Dermis microvascular lymphatic vessel endothelial cell (primary cell): ENCODE measurements at regions not wholly inside any gene's neighbourhood (a gene's known extent, or its start where the extent isn't known, plus 50 kb on each side); places are given as distances from the start of the nearest gene placed in this dataset.
A peak's percentile ranks its signal among the peaks of the same experiment; 100 is the strongest.
"Not testable (repeated sequence)": the region's sequence is repeated elsewhere in the genome, so short reads cannot be mapped to it uniquely, and the experiment has no call there.

Experiments used
- DNase-seq, 2 donors: peaks; one replicate each; pipeline versions ENCODE4 v3.0.0 to v3.0.0-alpha.2; 2010; ENCODE audit warnings: low read depth in 2 of 2

DNA sequence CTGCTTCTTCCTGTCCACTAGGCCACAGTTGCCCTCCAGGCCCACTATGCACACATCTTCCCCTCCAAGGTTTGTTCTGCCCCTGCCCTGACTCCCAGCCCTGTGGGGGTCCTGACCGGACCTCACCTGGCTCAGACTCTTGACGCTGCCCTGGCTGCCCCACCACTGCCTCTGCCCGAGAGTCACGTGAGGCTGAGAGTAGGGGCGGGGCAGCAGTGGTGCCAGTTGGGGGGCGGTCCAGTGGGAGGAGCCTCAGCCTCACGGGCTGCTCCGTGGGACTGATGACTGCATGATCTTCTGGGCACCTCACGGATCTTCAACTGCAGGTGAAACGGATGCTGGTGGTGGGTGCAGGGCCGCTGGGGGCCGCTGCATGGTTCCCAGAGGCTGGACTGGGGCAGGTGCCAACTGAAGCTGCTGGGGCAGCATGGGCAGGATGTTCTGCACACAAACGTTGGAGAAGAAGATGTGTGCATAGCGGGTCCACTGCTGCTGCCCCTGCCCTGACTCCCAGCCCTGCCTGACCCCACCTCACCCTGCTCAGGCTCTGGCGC is 77.6 kb downstream of the HHIPL2 start:
- not testable (repeated sequence) for DNase-seq

DNA sequence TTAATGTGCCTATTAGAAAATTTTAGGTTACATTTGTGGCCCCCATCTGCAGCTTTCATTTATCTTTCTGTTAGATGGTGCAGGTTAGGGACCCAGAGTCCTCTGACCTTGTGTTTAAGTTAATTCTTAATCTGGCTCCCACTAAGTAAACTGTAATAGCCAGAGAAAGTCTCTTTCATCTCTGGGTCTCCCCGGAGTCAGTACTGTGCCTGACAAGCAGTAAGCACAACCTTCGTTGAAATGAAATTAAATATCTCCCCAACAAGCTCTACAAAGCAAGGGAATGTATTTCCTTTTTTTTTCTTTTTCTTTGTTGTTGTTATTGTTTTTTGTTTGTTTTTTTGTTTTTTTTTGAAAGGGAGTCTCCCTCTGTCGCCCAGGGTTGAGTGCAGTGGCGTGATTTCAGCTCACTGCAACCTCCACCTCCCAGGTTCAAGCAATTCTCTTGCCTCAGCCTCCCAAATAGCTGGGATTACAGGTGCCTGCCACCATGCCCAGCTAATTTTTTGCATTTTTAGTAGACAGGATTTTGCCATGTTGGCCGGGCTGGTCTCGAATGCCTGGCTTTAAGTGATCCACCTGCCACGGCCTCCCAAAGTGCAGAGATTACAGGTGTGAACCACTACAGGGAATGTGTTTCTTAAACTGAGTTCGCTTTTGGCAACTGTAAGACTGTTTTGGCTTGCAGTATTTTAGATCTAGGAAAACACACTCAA is 81.6 kb downstream of the HHIPL2 start:
- no peak for DNase-seq

DNA sequence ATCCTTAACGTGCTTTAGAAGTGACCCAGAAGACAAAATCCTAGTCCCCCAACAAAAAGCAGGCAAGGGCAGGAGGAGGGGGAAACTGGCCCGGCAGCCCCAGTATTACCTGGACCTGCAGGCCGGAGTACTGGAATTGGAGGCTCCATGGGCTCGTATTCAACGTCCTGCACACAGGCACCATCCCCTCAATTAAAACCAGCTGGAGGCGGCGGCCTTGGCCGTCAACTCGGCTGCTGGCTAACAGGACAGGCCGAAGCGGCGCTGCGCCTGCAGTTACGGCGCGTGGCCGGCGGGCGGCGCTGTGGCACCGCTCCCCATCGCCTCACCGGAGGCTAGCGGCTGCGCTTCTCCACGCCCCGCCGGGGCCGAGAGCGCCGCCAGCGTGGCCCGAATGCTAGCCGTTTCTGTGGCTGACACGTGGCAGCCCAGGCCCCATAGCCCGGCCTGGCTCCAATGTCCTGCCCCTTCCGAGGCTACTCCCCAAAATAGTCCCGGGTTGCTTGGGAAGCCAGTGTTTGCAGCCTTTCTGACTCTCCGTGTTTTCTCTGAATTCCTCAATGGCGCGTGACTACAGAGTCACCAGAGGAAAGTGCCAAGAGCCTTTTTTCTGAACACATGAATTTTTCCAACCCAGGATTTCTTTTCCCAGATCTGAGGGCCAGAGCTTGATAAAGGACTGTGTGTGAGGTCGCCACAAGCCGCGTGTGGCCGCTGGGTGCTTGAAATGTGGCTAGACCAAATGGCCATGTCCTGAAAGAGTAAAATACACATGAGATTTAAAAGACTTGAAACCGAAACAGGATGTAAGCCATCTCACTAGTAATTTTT is 82.5 kb downstream of the HHIPL2 start:
- DNase-seq: peak; percentile 81 to 97

DNA sequence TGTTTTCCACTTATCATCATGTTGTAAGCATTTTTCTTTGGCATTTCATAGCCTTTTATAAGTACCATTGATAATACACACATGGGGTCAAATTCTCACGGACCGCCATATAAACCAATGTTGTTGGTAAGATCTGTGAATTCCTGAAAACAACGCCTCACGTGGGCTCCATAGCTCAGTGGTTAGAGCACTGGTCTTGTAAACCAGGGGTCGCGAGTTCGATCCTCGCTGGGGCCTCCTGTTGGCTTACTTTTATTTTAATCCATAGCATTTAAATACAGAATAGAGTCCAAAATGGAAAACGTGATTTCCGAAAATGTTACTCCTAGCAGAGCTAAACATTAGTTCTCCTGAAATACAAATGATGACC is 83.1 kb downstream of the HHIPL2 start:
- DNase-seq: peak; percentile 72 to 80

DNA sequence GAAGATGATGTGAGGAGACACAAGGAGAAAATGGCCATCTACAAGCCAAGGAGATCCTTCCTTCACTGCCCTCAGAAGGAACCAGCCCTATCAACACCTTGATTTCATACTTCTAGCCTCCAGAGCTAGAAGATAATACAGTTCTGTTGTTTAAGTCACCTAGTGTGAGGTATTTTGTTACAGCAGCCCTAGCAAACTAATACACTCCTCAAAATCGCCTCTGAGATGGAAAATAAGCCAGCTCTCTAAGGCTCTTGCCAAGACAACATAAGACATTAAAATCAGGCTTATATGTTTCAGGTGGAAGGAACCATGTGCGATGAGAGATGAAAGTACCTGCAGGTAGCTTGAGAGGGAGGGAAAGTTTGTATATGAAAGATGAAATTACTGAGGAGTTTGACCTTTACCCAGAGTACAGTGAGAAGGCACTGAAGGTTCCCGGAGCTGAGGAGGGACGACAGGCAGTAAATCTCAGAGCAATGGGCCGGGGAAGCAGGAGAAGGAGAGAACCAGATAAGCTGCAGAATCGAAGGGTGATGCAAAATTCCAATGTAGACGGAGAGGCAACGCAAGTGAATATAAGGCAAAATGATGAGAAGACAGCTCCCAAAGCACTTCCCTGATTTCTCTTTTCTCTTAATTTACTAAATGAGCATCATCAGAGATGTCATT is 84.7 kb downstream of the HHIPL2 start:
- DNase-seq: no peak

DNA sequence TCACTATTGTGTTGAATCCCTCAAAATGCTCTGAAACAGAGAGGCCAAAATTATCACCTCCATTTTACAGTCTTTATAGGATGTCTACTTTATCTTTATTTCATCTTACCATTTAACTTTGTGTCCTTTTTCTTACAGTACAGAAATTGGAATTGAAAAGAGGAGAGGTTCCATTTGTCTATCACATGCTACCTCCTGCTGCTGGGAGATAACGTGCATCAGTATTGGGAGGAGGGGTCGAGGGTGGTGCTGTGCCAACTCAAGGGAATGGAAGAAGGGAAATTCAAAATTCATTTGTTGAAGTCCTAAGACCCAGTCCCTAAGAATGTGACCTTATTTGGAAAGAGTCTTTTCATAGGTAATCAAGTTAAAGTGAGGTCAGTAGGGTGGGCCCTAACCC is 85.3 kb downstream of the HHIPL2 start:
- no peak for DNase-seq

DNA sequence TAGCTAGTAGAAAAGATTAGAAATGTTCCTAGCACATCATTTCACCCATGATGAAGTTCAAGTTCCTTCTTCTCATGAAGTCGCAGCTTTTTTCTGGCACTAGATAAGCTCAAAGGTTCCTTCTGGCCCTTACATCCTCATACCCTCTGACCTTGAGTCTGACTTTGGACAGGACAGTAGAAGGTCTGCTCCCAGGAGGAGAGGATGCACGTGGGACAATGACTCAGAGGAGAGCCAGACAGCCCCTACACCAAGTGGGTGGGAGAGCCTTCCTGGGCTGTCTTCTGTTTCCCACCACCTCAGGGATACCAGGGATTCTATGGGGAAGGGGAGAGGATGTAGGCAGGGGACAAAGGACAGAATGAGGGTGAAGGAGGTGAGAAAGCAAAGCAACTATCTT is 86.0 kb downstream of the HHIPL2 start:
- DNase-seq: no peak

DNA sequence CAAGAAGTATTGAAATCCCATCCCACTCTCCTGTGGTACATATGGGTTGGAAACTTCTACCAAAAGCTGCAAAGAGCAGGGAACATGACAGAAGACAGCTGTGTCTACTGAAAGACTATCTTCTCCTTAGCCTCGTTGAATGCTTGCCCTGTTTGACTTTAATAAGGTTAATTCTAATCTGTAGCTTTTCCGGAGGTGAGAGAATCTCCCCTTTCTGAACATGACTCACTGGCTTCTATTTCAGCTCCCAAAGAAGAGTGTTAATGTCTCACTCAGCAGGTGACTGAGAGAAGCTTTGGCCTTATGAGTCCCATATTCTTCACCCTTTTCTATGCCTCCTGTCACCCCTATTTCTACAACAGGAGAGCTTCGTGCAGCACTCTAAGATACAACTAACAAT is 88.3 kb downstream of the HHIPL2 start:
- DNase-seq: no peak

DNA sequence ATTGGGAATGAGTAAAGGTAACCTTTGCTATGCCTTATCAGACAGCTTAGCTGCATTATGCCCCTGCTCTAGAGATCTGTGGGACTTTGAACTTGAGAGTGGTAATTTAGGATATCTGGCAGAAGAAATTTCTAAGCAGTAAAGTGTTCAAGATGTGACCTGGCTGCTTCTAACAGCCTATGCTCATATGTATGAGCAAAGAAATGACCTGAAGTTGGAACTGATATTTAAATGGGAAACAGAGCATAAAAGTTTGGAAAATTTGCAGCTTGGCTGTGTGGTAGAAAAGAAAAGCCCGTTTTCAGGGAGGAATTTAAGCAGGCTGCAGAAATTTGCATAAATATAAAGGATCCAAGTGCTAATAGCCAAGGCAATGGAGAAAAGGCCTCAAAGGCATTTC is 90.4 kb downstream of the HHIPL2 start:
- no peak for DNase-seq

DNA sequence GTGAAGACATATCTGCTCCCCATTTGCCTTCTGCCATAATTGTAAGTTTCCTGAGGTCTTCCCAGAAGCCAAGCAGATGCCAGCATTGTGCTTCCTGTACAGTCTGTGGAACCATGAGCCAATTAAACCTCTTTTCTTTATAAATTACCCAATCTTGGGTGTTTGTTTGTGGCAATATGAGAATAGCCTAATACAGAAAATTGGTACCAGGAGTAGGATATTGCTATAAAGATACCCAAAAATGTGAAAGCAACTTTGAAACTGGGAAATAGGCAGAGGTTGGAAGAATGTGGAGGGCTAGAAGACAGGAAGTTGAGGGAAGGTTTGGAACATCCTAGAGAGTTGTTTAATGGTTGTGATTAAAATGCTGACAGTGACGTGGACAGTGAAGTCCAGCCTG is 90.8 kb downstream of the HHIPL2 start:
- no peak for DNase-seq

DNA sequence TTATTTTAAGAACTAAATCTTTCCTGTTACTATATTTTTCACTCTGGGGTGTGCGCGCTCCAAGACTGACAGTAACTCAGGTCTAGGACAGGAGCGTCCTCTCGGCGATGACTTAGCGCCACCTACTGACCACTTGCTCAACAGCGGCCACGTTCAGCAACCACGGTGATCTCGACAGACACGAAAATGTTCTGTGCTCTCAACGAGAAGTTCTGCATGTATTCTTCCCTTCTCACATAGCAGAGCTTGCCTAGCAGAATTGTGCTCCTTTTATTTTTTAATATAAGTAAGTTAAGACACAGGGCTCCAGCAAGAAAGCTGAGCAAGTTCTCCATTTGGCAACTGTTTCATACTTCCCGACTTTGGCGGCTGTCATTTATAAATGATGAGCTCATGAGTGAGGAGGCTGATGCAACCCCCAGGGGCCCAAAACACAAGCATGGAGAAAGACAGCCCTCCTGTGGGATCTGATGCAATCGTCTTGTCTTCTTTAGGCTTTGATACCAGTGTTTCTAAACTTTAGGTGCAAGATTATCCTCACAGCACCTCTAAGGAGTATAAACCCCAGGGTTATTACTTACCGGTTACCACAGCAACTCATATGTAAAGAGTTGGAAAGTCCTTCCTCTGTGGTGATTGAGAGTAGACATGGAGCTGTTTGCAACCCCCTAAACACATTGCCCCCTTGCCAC is 92.6 kb downstream of the HHIPL2 start:
- peak; percentile 45 to 76 for DNase-seq

DNA sequence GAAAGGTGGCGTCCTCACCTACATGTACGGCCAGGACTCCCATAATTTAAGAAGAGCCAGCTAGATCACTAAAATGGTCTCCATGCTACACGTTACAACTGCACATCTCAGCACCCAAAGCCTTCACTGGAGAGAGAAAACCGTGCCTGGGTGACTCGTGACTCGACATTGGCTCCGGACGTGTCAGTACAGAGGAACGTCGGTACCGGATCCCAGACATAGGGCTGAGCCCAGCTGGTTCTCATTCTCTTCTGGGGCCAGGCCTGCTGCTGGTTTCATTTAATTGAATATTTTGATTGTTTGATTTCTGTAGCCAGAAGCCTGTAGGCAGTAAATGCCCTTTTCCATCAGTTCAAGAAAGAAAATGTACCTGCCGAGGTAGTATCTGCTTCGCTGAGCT is 93.1 kb downstream of the HHIPL2 start:
- no peak for DNase-seq

DNA sequence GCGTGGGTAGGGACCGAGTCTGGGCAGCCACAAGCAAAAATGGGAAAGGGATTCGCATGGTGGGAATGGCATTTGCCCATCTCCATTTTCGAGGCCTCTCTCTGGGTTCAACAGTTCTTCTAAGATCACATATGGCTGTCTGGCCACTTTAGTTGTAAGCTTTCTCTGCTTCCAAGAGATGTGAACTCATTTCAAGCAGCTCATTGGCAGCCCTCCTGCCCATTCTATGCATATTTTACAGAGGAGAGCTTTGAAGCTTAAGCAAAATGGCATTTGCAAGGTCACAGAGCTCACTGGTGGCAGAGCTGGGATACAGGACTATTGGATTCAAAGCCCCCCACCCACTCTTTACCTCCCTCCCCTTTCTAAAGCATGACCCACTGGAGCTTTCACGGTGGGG is 93.7 kb downstream of the HHIPL2 start:
- no peak for DNase-seq

DNA sequence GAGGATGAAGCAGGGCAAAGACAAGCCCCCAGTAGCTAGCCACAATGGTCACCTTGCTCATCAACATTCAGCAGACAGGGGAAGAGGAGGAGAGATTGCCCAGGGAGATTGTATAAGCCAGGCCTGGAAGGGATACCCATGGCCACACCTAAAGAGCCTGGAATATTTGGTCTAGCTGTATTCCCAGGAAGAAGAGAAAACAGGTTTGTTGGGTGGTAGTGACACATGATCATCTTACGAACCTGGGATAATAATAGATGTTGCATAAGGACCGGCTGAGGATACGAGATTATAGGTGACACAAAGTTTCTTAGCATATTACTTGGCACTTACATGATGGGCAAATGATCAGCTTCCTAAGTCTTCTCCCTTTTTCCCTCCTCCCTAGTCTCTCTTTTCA is 95.9 kb downstream of the HHIPL2 start:
- no peak for DNase-seq

DNA sequence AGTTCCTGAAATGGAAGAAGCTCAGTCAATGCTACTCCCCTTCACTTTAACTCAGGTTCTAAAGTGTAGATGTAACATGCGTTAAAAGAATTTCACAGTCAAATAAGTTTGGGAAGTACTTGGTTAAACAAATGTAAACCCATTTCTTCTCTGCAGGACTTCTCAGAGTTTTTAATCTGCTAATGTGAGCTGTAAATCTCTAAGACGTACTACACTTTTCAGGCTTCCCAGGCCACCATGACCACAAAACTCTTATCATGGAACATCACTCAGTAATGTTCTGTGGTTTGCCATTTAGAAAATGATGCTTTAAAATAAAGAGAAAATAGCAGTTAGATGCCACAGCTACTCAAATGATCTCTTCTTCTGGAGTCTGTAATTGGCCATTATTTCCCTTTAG is 104.3 kb downstream of the HHIPL2 start:
- no peak for DNase-seq

DNA sequence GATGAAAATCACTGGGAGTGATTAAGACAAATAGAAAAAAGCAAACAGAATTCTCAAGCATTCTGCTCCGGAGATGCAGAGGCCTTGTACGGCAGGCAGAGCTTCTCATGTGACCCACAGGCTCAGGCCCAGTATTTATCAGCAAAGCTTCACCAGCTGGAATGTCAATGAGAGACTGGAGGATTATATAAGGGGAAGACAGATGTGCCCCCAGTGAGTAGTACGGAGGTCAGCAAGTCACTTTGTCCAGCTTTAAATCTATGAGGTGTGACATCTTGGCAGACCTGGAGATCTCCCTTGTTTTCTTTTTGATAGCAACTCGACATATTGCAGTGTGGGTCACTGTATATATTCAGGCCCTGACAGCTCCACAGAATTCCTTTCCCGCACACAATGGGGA is 106.8 kb downstream of the HHIPL2 start:
- no peak for DNase-seq

DNA sequence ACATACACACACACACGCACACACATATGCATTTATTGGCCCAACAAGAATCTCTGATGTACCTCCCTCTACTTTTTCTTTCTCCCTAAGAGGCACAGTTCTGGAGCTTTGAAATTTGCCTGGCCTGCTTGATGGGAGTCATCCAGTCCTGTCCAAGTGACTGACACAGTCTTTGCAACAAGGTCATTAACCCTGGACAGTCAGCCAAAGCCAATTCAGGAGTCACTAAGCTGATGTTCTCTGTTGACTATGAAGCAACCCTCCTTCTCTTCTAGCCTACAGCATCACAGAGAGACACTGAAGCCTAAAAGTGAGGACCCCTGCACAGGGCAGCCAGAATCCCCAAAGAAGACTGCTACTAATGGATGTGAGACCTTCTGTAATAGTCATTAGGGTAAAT is 123.1 kb downstream of the HHIPL2 start:
- no peak for DNase-seq

DNA sequence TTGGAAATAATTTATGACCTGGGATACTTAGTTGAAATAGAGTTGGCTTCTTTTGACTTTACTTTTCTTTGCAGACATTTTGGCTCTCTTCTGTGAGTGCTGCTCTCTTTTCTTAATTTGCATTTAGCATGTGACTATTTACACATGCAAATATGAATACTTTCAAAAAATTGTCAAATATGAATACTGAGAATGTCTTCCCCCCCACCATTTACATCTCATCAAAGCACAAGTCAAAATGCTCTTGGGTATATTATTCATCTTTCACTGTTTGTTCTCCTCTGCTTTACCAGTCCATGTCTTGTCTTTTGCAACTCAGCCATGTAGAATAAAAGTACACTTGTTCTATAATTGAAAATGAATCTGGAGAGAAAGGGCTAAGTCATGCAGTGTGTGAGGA is 126.5 kb downstream of the HHIPL2 start:
- DNase-seq: no peak

DNA sequence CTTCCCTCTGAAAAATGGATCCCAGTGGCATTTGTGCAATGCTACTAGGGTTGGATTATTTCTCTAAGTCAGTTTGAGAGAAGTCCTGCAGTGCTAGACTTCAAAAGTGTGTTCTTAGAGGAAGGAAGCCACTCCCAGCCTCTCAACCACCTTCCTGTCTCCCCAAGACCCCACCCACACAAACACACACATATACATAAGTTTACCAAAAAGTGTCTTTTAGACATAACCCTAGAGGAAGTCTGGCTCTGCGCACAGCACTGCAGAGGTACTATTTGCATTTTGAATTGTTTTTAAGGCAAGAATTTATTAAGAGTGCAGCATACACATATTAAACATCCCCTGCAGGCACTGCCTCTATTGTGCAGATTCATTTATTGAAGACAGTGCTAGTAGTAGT is 127.3 kb downstream of the HHIPL2 start:
- DNase-seq: no peak

DNA sequence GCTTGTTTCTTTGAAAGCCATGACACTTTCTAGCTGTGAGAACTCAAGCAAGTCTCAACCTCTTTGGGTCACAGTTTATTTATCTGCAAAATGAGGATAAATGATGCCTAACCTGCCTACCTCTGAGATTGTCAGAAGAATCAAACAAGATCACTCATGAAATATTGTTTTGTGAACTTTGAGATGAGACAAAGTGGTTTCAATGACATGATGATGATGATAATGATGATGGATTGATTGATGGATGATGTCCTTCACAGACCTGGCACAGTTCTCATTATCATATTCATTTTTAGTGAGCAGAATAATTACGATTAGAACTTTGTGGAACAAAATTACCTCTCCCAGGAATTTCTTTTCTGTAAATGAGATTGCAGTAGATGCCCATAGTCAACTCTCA is 129.2 kb downstream of the HHIPL2 start:
- DNase-seq: no peak

DNA sequence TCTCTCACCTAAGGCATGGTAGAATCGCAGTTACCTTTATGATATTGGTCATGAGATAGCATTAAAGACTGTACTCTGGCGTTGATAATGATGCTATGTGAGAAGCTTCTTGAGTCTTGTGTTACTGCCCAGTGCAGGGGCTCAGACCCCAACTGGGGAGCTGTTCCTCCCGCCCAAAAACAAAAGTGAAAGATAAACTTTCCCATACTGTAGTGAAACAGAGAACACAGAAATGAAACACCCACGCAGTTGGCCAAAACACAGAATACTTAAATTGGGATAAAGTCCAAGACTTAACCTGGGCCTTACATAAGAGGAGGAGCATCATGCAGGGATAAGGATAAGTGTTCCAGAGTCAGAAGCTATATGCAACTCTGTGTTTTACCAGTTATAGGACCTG is 130.6 kb downstream of the HHIPL2 start:
- no peak for DNase-seq
